ENCODE measurements at regions not wholly inside any gene's neighbourhood (a gene's known extent, or its start where the extent isn't known, plus 50 kb on each side); places are given as distances from the start of the nearest gene placed in this dataset.

- no peaks in the 10 kb centered on the region for H3K9me3 Mint-ChIP-seq
- H3K27ac Mint-ChIP-seq = no peak overlapping the region
- H3K36me3 Mint-ChIP-seq (ENCODE audit: low read depth) = no peaks in the 10 kb centered on the region
- no peak for TF ChIP-seq CTCF (IDR thresholded peaks at IDR 0.05; ENCODE audit: unreplicated experiment in 3 of 3)
- no peaks in the 10 kb centered on the region for H3K27me3 Mint-ChIP-seq (ENCODE audit: low read depth)
- no peak overlapping the region for H3K4me3 Mint-ChIP-seq
- no peaks in the 10 kb centered on the region for H3K4me1 Mint-ChIP-seq
Observed at GRCh38 chr13:68759617-68760016, 1348.0 kb upstream of the ATXN8OS start.

- no peak overlapping the region for H3K27ac Mint-ChIP-seq
- H3K4me1 Mint-ChIP-seq = no peaks in the 10 kb centered on the region
- TF ChIP-seq CTCF (IDR thresholded peaks at IDR 0.05; ENCODE audit: unreplicated experiment in 3 of 3) = no peak
- H3K36me3 Mint-ChIP-seq (ENCODE audit: low read depth) = no peaks in the 10 kb centered on the region
- H3K4me3 Mint-ChIP-seq = no peak overlapping the region
- H3K9me3 Mint-ChIP-seq = no peaks in the 10 kb centered on the region
- H3K27me3 Mint-ChIP-seq (ENCODE audit: low read depth) = no peaks in the 10 kb centered on the region
Observed at GRCh38 chr13:68749796-68750195, 1357.8 kb upstream of the ATXN8OS start.

- Mint-ChIP-seq H3K27me3 (ENCODE audit: low read depth) (no peaks in the 10 kb centered on the region), H3K27ac (no peak overlapping the region), H3K4me1 (no peaks in the 10 kb centered on the region), H3K36me3 (ENCODE audit: low read depth) (no peaks in the 10 kb centered on the region), H3K9me3 (no peaks in the 10 kb centered on the region), H3K4me3 (no peak overlapping the region)
- TF ChIP-seq CTCF (IDR thresholded peaks at IDR 0.05; ENCODE audit: unreplicated experiment in 3 of 3) = no peak
Observed at GRCh38 chr13:68748038-68748437, 1359.6 kb upstream of the ATXN8OS start.

GRCh38 chr13:68745502-68745901, 1362.1 kb upstream of the ATXN8OS start:
- H3K27me3 Mint-ChIP-seq (ENCODE audit: low read depth) = no peaks in the 10 kb centered on the region
- no peak overlapping the region for H3K4me3 Mint-ChIP-seq
- no peak for TF ChIP-seq CTCF (IDR thresholded peaks at IDR 0.05; ENCODE audit: unreplicated experiment in 3 of 3)
- H3K36me3 Mint-ChIP-seq (ENCODE audit: low read depth) = no peaks in the 10 kb centered on the region
- no peak overlapping the region for H3K27ac Mint-ChIP-seq
- no peaks in the 10 kb centered on the region for H3K4me1 Mint-ChIP-seq
- H3K9me3 Mint-ChIP-seq = no peaks in the 10 kb centered on the region

GRCh38 chr13:68736961-68737360, 1370.7 kb upstream of the ATXN8OS start:
- H3K27me3 Mint-ChIP-seq (ENCODE audit: low read depth) = no peaks in the 10 kb centered on the region
- no peak overlapping the region for H3K27ac Mint-ChIP-seq
- no peak overlapping the region for H3K4me3 Mint-ChIP-seq
- no peaks in the 10 kb centered on the region for H3K9me3 Mint-ChIP-seq
- H3K4me1 Mint-ChIP-seq = no peaks in the 10 kb centered on the region
- no peaks in the 10 kb centered on the region for H3K36me3 Mint-ChIP-seq (ENCODE audit: low read depth)
- TF ChIP-seq CTCF (IDR thresholded peaks at IDR 0.05; ENCODE audit: unreplicated experiment in 3 of 3) = no peak

- no peak for TF ChIP-seq CTCF (IDR thresholded peaks at IDR 0.05; ENCODE audit: unreplicated experiment in 3 of 3)
- Mint-ChIP-seq H3K27ac (no peak overlapping the region), H3K27me3 (ENCODE audit: low read depth) (no peaks in the 10 kb centered on the region), H3K9me3 (no peaks in the 10 kb centered on the region), H3K36me3 (ENCODE audit: low read depth) (no peaks in the 10 kb centered on the region), H3K4me1 (no peaks in the 10 kb centered on the region), H3K4me3 (no peak overlapping the region)
Observed at GRCh38 chr13:68727798-68728197, 1379.8 kb upstream of the ATXN8OS start.

Data from nephron (organoid).